ENCODE measurements at regions not wholly inside any gene's neighbourhood (a gene's known extent, or its start where the extent isn't known, plus 50 kb on each side); places are given as distances from the start of the nearest gene placed in this dataset.
A peak's percentile ranks its signal among the peaks of the same experiment; 100 is the strongest.

DNA sequence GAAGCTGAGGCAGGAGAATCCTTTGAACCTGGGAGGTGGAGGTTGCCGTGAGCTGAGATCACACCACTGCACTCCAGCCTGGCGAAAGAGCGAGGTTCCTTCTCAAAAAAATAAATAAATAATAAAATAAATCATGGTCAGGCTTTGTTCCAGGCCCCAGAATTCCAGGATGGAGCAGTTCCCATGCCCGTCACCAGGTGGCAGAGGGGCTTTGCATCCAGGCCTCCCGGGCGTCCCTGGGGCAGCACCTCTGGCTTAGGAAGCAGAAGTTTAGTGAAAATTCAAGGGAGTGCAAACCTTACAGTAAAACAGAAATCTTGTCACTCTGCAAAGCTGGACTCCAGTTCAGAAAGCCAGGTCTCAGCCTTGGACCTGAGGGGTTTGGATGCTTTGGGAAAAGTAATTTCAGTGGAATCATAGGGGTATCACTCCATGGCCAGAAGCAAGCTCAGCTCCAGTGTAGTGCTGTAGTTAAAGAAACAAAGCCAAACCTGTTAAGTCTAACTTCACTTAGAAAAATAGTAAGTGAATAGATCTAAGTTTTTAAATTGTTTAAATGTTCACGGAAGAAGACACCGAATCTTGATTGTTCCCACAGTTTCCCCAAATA, 512.7 kb downstream of the CMPK2 start:
- intact Hi-C loops (cut with DNase I), result loop anchor here (5.0 kb wide), 1 partner anchor 419 kb away; no protein-coding TSS in a partner anchor
- WGBS, result 60% methylated on average over 8 of the region's 8 CpGs
- Histone ChIP-seq H3K27me3 (no peaks in the 10 kb centered on the region), H3K27ac (replicated peaks in 1 of 4) (no peak overlapping the region), H3K36me3 (no peaks in the 10 kb centered on the region), H3K4me3 (no peak overlapping the region), H3K9me3 (no peaks in the 10 kb centered on the region), H3K4me1 (no peaks in the 10 kb centered on the region)
- TF ChIP-seq POLR2A (IDR thresholded peaks at IDR 0.05; ENCODE audit: low read depth), result no peak
- TF ChIP-seq, protein P1, sequence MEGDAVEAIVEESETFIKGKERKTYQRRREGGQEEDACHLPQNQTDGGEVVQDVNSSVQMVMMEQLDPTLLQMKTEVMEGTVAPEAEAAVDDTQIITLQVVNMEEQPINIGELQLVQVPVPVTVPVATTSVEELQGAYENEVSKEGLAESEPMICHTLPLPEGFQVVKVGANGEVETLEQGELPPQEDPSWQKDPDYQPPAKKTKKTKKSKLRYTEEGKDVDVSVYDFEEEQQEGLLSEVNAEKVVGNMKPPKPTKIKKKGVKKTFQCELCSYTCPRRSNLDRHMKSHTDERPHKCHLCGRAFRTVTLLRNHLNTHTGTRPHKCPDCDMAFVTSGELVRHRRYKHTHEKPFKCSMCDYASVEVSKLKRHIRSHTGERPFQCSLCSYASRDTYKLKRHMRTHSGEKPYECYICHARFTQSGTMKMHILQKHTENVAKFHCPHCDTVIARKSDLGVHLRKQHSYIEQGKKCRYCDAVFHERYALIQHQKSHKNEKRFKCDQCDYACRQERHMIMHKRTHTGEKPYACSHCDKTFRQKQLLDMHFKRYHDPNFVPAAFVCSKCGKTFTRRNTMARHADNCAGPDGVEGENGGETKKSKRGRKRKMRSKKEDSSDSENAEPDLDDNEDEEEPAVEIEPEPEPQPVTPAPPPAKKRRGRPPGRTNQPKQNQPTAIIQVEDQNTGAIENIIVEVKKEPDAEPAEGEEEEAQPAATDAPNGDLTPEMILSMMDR (IDR thresholded peaks at IDR 0.05), result peak; percentile 37 to 50 (median 39)
- no peak for DNase-seq (ENCODE audit: extremely low spot score)

DNA sequence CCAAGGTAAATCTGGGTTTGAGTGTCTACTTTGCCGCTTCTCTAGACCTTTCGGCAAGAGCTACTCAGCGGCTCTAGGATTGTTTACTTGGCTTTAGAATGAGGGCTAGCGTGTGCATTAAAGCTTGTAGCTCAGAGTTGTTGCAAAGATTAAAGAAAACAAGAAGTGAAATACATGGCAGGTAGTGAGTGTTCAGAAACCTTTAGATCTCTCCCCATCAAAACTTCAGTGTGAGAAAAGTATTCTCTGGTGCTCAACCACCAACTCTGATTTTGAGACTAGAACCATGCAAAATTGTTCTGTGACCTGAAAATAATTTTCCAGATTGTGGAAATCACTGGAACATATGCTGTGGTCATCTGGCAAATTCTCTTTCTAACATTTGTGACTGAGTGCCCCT, 512.0 kb downstream of the CMPK2 start:
- WGBS, result 84% methylated on average over 4 of the region's 4 CpGs
- intact Hi-C loops (cut with DNase I), result loop anchor here (5.0 kb wide), 1 partner anchor 419 kb away; no protein-coding TSS in a partner anchor
- no peaks in the 10 kb centered on the region for H3K4me1 ChIP-seq

DNA sequence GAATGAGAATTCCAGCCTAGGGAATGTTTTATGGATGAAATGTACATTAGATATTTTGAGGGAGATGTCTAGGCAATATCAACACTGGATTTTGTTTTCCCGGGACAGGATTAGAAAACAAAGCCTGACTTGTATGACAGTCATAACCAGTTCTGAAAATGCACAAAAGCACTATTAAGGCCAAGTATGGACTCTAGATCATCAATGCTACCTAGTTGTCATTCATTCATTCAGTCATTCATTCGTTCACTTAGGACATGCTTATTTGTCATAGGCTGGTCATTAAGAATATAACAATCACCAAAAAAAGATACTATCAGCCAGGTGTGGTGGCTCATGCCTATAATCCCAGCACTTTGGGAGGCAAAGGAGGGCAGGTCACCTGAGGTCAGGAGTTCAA, 511.2 kb downstream of the CMPK2 start:
- Histone ChIP-seq H3K9me3 (no peaks in the 10 kb centered on the region), H3K36me3 (no peaks in the 10 kb centered on the region), H3K4me3 (no peak overlapping the region), H3K4me1 (no peaks in the 10 kb centered on the region), H3K27me3 (no peaks in the 10 kb centered on the region), H3K27ac (replicated peaks in 1 of 4) (no peak overlapping the region)
- TF ChIP-seq POLR2A (IDR thresholded peaks at IDR 0.05; ENCODE audit: low read depth) (no peak), EP300 (IDR thresholded peaks at IDR 0.05) (no peak), POLR2AphosphoS5 (IDR thresholded peaks at IDR 0.05) (no peak)
- TF ChIP-seq, protein P1 (IDR thresholded peaks at IDR 0.05), result no peak
- WGBS, result 100% methylated on average over 2 of the region's 2 CpGs
- no peak for DNase-seq (ENCODE audit: extremely low spot score)
- intact Hi-C loops (cut with DNase I), result loop anchor here (5.0 kb wide), 1 partner anchor 418 kb away; no protein-coding TSS in a partner anchor

More for the DNA sequence above, 512.0 kb downstream of the CMPK2 start:
- Histone ChIP-seq H3K9me3 (no peaks in the 10 kb centered on the region), H3K27ac (replicated peaks in 1 of 4) (no peak overlapping the region), H3K36me3 (no peaks in the 10 kb centered on the region), H3K4me3 (no peak overlapping the region), H3K27me3 (no peaks in the 10 kb centered on the region)
- DNase-seq (ENCODE audit: extremely low spot score), result no peak
- TF ChIP-seq EP300 (IDR thresholded peaks at IDR 0.05), result no peak
- TF ChIP-seq, protein P1 (IDR thresholded peaks at IDR 0.05), result no peak
- TF ChIP-seq POLR2A (IDR thresholded peaks at IDR 0.05; ENCODE audit: low read depth), result no peak
- TF ChIP-seq POLR2AphosphoS5 (IDR thresholded peaks at IDR 0.05), result no peak

DNA sequence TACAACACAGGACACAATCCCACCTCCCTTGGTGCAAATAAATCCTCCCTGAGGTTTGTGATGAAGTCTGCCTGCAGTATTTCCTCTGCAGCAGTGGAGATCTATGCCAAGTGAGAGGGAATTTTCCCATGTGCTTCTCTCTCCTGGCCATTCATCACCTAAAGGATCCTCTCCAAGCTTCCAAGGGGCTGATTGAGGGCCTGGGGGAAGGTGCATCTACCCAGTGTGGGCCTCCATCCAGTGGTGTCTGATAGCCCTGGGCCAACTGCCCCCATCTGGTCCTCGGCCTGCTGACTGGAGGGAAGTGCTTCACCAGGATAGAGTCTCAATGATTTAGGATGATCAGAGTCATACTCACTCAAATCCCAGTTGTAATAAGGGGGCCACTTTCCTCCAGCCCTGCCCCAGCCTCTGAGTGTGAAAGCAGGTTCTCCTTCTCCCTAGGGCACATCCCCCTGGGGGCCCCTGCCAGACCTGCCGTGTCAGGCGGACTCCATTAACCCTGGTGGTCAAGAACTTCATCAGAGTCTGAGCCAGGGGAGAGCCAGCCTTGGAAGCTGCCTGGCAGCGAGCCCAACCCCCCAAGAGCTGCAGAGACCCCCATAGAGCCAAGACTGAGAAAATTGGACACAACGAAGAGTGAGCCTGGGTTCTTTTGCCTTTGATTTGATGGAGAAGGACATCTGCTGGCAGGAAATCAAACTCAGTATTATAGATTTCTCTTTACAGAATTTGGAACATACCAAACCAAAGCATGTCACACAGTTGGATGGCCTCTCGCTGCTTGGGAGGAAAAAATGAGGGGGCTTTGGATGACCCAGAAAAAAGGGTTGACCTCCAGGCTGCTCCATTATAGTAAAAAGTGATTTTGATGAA, 509.6 kb downstream of the CMPK2 start:
- no peak for DNase-seq (ENCODE audit: extremely low spot score)
- no peak overlapping the region for H3K4me3 ChIP-seq
- H3K36me3 ChIP-seq, result no peaks in the 10 kb centered on the region
- TF ChIP-seq, protein P1 (IDR thresholded peaks at IDR 0.05), result no peak
- no peak for TF ChIP-seq POLR2A (IDR thresholded peaks at IDR 0.05; ENCODE audit: low read depth)
- no peaks in the 10 kb centered on the region for H3K9me3 ChIP-seq
- H3K27me3 ChIP-seq, result no peaks in the 10 kb centered on the region
- H3K4me1 ChIP-seq, result no peaks in the 10 kb centered on the region
- no peak overlapping the region for H3K27ac ChIP-seq (replicated peaks in 1 of 4)
- WGBS, result 62% methylated on average over 4 of the region's 6 CpGs
- intact Hi-C loops (cut with DNase I), result no loop called here
